ENCODE measurements at regions not wholly inside any gene's neighbourhood (a gene's known extent, or its start where the extent isn't known, plus 50 kb on each side); places are given as distances from the start of the nearest gene placed in this dataset.

GRCh38 chr3:13223574-13224237 lies 150.5 kb upstream of the IQSEC1 start:
- no peak for DNase-seq

DNA sequence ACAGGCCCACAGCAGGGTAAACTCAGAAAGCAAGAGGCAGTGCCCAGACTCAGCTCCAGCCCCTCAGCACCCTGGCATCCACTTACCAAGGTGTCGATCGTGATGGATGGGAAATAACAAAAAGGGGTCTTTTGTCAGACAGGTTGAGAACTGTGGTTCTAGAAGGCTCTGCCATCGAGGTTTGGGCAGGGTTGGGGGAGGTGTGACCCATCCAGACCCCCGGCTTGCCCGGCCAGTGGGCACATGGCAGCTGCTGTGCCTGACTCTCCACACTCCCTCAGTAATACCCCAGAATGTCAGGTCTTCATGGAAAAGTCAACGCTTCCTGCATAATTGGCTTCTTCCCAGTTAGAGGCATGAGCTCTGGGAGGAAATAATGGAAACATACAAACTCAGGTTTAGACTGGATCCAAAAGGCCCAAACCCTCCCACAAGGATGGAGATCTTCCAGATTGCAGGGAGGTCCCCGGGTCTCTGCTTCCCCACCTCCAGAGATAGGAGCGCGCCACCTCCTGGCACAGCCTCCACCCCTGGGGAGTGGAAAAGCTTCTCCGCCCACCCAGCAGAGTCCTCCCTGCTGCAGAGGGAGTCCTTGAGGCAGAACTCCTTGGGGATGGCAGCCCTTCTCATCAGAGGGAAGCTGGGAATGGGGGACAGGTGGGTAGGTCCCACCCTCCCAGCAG lies 149.8 kb upstream of the IQSEC1 start:
- DNase-seq, result no peak

- DNase-seq, result no peak
Observed at GRCh38 chr3:13222131-13222530, 148.9 kb upstream of the IQSEC1 start.

- DNase-seq, result no peak
Observed at GRCh38 chr3:13221491-13222061, 148.3 kb upstream of the IQSEC1 start.

GRCh38 chr3:13220991-13221390 lies 147.8 kb upstream of the IQSEC1 start:
- DNase-seq, result no peak

DNA sequence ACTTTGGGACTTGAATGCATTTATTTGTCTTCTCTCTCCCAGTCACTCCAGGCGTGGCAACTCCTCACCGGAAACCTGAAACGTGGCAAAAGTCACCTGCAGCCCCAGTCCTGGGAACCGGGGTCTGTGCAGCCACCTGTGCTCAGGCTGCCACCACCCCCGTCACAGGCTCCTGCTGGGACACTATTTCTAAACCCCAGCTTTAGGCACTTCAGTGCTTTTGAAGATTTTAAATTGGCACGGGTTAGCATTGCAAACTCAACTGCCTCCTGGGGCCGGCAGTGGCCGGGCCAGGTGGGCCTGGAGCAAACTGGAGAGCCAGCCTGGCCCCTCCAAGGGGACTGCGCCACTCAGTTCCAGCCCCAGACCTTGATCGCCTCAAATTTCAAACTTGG lies 146.7 kb upstream of the IQSEC1 start:
- DNase-seq, result no peak

GRCh38 chr3:13219077-13219901 lies 146.1 kb upstream of the IQSEC1 start:
- DNase-seq, result no peak

GRCh38 chr3:13218541-13218908 lies 145.3 kb upstream of the IQSEC1 start:
- no peak for DNase-seq

DNA sequence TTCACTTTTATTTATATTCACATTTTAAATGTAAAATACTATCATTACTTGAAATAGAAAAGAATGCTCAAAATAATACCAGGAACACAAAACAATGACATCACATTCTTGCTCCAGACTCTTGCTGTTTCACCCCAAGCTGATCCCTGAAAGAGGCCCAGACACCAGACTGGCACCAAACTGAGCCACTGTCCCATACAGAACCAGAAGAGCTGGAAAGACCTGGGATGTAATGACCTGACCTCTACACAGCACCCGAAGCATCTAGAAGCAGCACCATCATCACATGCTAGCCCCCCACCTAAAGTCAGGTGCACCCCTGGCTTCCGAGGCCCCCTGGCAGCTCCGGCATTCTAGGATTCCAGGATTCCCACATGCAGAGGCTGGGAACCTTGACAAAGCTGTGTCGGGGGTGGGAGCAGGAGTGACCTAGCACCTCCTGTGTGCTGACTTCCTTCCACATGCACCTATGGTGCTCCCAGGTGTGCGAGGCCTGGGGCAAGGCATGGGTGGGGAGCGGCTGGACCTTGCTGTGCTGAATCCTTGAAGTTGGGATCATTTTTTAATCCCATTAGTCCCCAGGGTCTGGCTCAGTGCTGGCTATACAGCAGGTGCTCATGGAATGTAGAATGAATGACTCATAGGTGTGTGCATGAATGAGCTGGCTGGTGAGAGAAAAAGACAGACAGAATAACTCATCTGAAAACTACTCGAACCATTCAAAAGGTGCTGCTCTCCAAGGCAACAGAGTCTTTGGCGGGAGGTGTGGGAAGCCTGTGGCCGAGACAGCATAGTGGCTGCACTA lies 144.7 kb upstream of the IQSEC1 start:
- DNase-seq, result peak; percentile 18

DNA sequence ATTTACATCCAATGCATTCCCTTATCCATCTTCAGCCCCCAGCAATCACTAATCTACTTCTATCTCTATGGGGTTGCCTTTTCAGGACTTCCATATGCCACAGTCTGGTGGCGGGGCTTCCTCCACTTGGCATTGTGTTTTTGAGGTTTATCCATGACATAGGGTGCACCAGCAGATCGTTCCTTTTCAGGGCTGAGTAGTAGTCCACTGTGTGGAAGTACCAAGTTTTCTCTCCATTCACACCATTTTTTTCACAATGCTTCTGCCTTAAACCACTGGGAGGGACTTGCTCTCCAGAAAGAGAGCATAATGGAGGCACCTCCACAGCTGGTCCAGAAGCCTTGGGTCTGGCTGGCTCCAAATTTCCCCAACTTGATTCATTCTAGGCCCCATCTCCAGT lies 144.0 kb upstream of the IQSEC1 start:
- no peak for DNase-seq

DNA sequence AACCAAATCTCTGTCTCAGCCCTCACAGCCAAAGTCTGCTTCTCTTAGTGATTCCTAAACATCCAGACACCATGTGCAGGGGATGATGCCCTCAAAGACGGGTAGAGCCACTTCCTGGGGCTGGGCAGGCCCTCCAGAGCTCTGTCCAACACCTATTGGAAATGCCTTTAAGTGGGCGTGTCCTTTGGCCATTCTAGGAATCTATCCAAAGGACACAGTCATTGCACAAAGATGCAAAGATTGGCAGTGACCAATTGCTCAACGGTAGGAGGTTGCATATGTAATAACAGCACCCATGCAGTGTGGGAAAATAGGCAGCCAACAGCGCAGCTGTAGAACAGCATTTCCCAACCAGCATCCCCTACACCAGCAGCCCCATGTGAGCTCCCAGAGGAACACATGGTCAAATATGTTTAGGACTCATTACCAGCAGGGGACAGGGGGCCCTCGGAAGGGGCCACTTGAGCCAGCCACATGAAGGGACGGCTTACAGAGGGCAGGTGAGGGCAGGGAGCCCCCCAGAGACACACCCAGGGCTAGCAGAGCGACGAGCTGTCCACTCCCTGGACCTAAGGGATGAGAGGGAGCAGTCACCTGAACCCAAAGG lies 142.8 kb upstream of the IQSEC1 start:
- no peak for DNase-seq

- no peak for DNase-seq
Observed at GRCh38 chr3:13214847-13215472, 141.7 kb upstream of the IQSEC1 start.

DNA sequence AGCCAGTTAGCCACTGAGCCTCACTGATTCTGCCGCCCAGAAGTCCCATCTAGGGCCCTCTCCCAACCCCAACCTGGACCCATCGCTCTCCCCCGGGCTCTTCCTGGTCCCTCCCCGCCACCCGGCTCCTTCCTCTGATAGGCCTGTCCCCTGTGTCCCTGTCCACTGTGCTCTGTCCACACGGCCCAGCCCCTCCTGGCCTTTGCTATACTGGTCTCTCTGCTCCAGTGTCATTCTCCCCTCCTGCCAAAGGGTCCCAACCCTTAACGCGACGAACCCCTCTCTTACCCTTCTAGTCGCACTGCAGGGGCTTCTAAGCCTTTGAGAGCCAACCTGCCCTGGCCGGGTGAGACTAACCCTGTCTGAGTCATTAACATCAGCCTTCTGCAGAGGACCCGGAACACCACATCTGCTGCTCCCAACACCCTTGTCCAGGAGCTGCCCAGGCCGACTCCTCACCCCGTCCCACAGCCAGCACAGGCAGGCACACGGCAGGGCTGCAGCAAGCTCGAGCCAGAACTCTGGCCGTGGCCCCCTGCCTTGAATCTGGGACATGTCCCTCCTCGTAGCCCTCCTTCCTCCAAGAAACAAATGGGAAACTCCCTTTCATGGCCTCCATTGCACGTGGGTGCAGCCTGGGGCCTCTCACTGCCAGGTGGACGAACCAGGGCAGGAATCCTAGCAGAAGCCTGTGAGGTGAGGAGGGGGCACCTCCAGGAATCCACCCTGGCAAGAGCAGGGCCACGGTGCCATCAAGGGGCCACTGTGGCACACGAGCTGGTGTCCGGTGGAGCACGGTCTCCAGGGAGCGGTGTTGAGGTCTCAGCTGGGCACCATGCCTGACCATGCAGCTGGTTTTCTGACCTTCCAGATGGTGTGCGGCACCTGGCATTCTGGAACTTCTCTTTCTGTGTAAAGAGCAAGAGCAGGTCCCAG lies 140.9 kb upstream of the IQSEC1 start:
- DNase-seq, result no peak

GRCh38 chr3:13213490-13213889 lies 140.3 kb upstream of the IQSEC1 start:
- DNase-seq, result no peak

- no peak for DNase-seq
Observed at GRCh38 chr3:13211605-13212210, 138.5 kb upstream of the IQSEC1 start.

DNA sequence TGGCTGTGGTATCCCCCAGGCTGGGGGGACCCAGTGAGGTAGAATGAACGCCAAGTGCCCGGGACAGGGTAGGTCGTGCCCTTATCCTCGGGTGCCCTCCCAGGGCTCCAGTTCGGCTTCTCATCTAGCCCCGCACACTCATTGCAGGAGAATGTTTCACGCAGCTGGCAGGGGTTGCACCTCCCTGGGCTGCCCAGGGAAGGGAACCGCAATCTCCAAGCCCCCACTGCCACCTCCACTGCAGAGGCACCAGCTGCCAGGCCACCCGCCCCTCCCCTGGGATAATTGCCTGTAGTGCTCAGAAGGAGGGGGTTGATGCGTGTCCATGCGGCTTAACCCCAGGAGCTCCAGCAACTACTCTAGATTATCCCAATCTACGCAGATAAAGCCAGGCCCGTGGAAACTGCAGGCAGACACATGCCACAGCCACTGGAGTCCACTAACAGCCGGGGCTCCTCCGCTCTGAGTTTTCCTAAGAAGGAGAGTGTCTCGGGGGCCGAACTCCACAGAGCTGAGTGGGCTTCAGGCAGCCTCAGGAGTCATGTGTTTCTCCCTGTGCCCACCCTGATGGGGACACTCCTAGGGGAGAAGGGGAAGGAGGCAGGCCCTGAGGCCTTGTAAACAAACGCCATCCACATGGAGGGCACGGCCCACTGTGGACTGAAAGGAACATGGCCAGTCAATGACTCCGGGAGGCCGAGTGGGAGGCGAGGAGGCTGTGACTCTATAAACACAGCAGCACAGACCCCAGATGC lies 137.2 kb upstream of the IQSEC1 start:
- no peak for DNase-seq

- no peak for DNase-seq
Observed at GRCh38 chr3:13209634-13209997, 136.4 kb upstream of the IQSEC1 start.

- DNase-seq, result no peak
Observed at GRCh38 chr3:13208706-13209633, 135.7 kb upstream of the IQSEC1 start.

Measured in activated CD4-positive, alpha-beta T cell treated with anti-CD3 and anti-CD28 coated beads, Interleukin-2, Interleukin-6, amounts not matched to agents 100 ng/mL and 50 ng/mL, durations not matched to agents 16 hours and 8 hours (primary cell).